SK-N-SH (cell line): ENCODE measurements at regions not wholly inside any gene's neighbourhood (a gene's known extent, or its start where the extent isn't known, plus 50 kb on each side); places are given as distances from the start of the nearest gene placed in this dataset.
"Not testable (repeated sequence)": the region's sequence is repeated elsewhere in the genome, so short reads cannot be mapped to it uniquely, and the experiment has no call there.

ENCODE experiments used
- CTCF ChIA-PET: fragments of 300-600, 350-600 bp; formaldehyde crosslinking; extraction: SDS; loops from one replicate; lab custom pipeline; 2021; lab: Yijun Ruan, JAX
- POLR2A ChIA-PET: fragments of 350-600 bp; sonication (Branson Sonifier 250); formaldehyde crosslinking; extraction: SDS; loops from one replicate; lab custom pipeline; 2020; ENCODE audit warnings: antibody characterized with exemption, inconsistent platforms; lab: Yijun Ruan, JAX
- DNase-seq: peaks from one replicate; pipeline ENCODE4 v3.0.0; 2012
- H2AFZ ChIP-seq: fragments of 200-600 bp; sonication (generic); 2 replicates; pipeline ENCODE4 v1.8.1; 2016; ENCODE audit warnings: antibody characterized with exemption, mild to moderate bottlenecking, low read depth
- H3F3A ChIP-seq: fragments of 200-600 bp; sonication (generic); replicated peaks from 2 replicates; pipeline ENCODE3; 2016; ENCODE audit warnings: antibody characterized with exemption, mild to moderate bottlenecking; ENCODE audit not compliant: insufficient read depth
- H3K27ac ChIP-seq, 2 experiments: fragments of 200-500 bp in 1 of 2; fragments of 200-600 bp in 1 of 2; sonication (Bioruptor generic) in 1 of 2; sonication (generic), shearing (Covaris generic) in 1 of 2; 2 replicates each; pipeline versions ENCODE4 v1.5.1 to v1.6.1; 2014 to 2016; ENCODE audit warnings: low read depth in 2 of 2, inconsistent platforms in 1 of 2, low read length in 1 of 2, mild to moderate bottlenecking in 1 of 2, mixed read lengths in 1 of 2
- H3K27me3 ChIP-seq: fragments of 200-600 bp; sonication (generic), shearing (Covaris generic); 2 replicates; pipeline ENCODE4 v1.6.1; 2016; ENCODE audit warnings: mixed run types; ENCODE audit not compliant: insufficient read depth
- H3K36me3 ChIP-seq, 2 experiments: fragments of 200-500 bp in 1 of 2; fragments of 200-600 bp in 1 of 2; sonication (Bioruptor generic) in 1 of 2; sonication (generic) in 1 of 2; replicated peaks in 1 of 2; 2 replicates each; pipeline versions ENCODE3 to v1.5.1; 2014 to 2016; ENCODE audit warnings: low read length in 1 of 2, mild to moderate bottlenecking in 1 of 2; ENCODE audit not compliant: insufficient read depth in 2 of 2, control insufficient read depth in 1 of 2
- H3K4me1 ChIP-seq, 2 experiments: fragments of 200-500 bp in 1 of 2; fragments of 200-600 bp in 1 of 2; sonication (Bioruptor generic) in 1 of 2; sonication (generic), shearing (Covaris generic) in 1 of 2; 2 replicates each; pipeline versions ENCODE4 v1.5.1 to v1.6.1; 2014 to 2016; ENCODE audit warnings: low read depth in 1 of 2, low read length in 1 of 2, mixed run types in 1 of 2; ENCODE audit not compliant: insufficient read depth in 2 of 2, control insufficient read depth in 1 of 2
- H3K4me2 ChIP-seq: fragments of 200-600 bp; sonication (generic), shearing (Covaris generic); 2 replicates; pipeline ENCODE4 v1.6.1; 2017; ENCODE audit warnings: mixed run types
- H3K4me3 ChIP-seq, 2 experiments: fragments of 200-500 bp in 1 of 2; fragments of 200-600 bp in 1 of 2; sonication (Bioruptor generic) in 1 of 2; sonication (generic), shearing (Covaris generic) in 1 of 2; 2 replicates each; pipeline versions ENCODE4 v1.5.1 to v1.8.1; 2014 to 2016; ENCODE audit warnings: low read depth in 2 of 2, inconsistent platforms in 1 of 2, low read length in 1 of 2, mild to moderate bottlenecking in 1 of 2, mixed read lengths in 1 of 2, moderate library complexity in 1 of 2
- H3K79me2 ChIP-seq: fragments of 200-600 bp; sonication (generic); 2 replicates; pipeline ENCODE4 v1.8.1; 2017; ENCODE audit warnings: mild to moderate bottlenecking; ENCODE audit not compliant: insufficient read depth
- H3K9ac ChIP-seq: fragments of 200-600 bp; sonication (generic); 2 replicates; pipeline ENCODE4 v1.6.1; 2017; ENCODE audit warnings: mixed run types
- H3K9me2 ChIP-seq: fragments of 200-600 bp; sonication (generic); 2 replicates; pipeline ENCODE4 v1.6.1; 2017; ENCODE audit warnings: mixed run types
- H3K9me3 ChIP-seq: fragments of 200-600 bp; sonication (generic); 2 replicates; pipeline ENCODE4 v1.6.1; 2017; ENCODE audit warnings: mixed run types, mild to moderate bottlenecking, moderate library complexity
- H4K20me1 ChIP-seq: fragments of 200-600 bp; sonication (generic); 2 replicates; pipeline ENCODE4 v1.6.1; 2017; ENCODE audit warnings: mild to moderate bottlenecking, mixed run types; ENCODE audit not compliant: insufficient read depth
- EP300 ChIP-seq, 2 experiments: IDR thresholded peaks; 2 replicates each; pipeline versions ENCODE4 v1.4.0 to v1.6.1; 2012; ENCODE audit warnings: borderline replicate concordance in 1 of 2, low read depth in 1 of 2, low read length in 1 of 2
- FOSL2 ChIP-seq: IDR thresholded peaks from 2 replicates; pipeline ENCODE4 v1.4.0; 2012; ENCODE audit warnings: low read depth, mild to moderate bottlenecking, moderate library complexity, borderline replicate concordance
- GABPA ChIP-seq: IDR thresholded peaks from 2 replicates; pipeline ENCODE4 v1.4.0; 2012; ENCODE audit warnings: low read depth, mild to moderate bottlenecking
- RXRA ChIP-seq: IDR thresholded peaks from 2 replicates; pipeline ENCODE4 v1.4.0; 2012; ENCODE audit warnings: low read depth, mild to moderate bottlenecking, borderline replicate concordance
- TCF12 ChIP-seq: IDR thresholded peaks from 2 replicates; pipeline ENCODE4 v1.4.0; 2012
- TEAD4 ChIP-seq: IDR thresholded peaks from 2 replicates; pipeline ENCODE4 v1.4.0; 2012; ENCODE audit warnings: mild to moderate bottlenecking, borderline replicate concordance; ENCODE audit not compliant: insufficient read depth
- WGBS: methylation state at CpG from one replicate; pipeline ENCODE4 v1.1.6; 2017; ENCODE audit warnings: low lambda C conversion rate; 5-methylcytosine and 5-hydroxymethylcytosine counted together
- TF ChIP-seq, protein P1 (sequence below): fragments of 200-600 bp; sonication (generic); IDR thresholded peaks from 2 replicates; pipeline ENCODE4 v1.6.1; 2017; ENCODE audit warnings: antibody characterized with exemption, mild to moderate bottlenecking, moderate library complexity

- H3F3A ChIP-seq = no peaks in the 10 kb centered on the region
- peaks cover 4% of the 10 kb centered on the region; the same call in 1 of the 2 replicates for H3K9me3 ChIP-seq
- H3K27ac ChIP-seq = no peak overlapping the region
- H4K20me1 ChIP-seq = no peaks in the 10 kb centered on the region
- H3K79me2 ChIP-seq = no peaks in the 10 kb centered on the region
- no peaks in the 10 kb centered on the region for H3K36me3 ChIP-seq
- ChIA-PET POLR2A (no interaction called here), CTCF (no interaction called here)
- WGBS = 0% methylated on average over 1 of the region's 1 CpG
- no peak overlapping the region for H2AFZ ChIP-seq
- no peak overlapping the region for H3K4me3 ChIP-seq
- H3K4me2 ChIP-seq = no peak overlapping the region
- no peak overlapping the region for H3K9ac ChIP-seq
- no peak for DNase-seq
- no peaks in the 10 kb centered on the region for H3K27me3 ChIP-seq
- H3K9me2 ChIP-seq = no peaks in the 10 kb centered on the region
- no peak for TF ChIP-seq EP300 (IDR thresholded peaks at IDR 0.05; ENCODE audit: borderline replicate concordance in 1 of 2, low read depth in 1 of 2, low read length in 1 of 2)
- TF ChIP-seq RXRA = no peak
- TF ChIP-seq TEAD4 = no peak
- no peak for TF ChIP-seq FOSL2
- TF ChIP-seq GABPA = no peak
- no peak for TF ChIP-seq TCF12
- H3K4me1 ChIP-seq = no peaks in the 10 kb centered on the region
These were observed 2641.1 kb upstream of the DEFB115 start for GRCh38 chr20:28616354-28616753.

DNA sequence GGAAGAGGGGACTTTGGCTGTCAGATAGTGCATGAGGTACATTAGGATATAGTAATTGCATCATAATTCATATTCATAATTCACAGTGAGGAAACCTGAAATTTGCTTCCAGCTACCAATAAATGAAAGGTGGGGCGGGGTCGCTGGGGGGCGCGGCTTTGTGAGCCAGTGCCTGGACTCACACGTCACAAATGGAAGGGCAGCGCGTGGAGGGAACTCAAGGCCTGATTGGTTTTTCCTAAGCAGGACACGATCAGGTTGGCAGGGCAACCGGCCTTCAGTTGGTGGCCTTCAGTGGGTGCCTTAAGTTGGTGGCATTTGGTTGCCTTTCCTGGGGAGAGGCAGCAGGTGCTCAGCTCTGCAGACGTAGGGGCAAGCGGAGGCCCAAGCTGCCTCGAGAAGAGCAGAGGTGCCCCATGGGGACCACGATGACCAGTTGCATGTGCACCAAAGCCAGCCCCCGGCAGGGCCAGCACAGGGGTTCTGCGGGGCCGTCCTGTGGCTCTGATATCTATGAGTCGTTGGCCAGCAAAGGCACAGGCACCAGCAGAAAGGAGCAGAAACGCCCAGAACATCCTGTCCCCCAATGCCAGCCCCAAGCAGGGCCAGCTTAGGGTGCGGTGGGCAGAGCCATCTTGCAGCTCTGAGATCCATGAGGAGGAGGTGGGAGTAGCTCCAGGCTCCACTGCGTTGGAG lies 2637.4 kb upstream of the DEFB115 start:
- CTCF ChIA-PET, DNase-seq, H3K4me3 ChIP-seq, H3K36me3 ChIP-seq, H3K9ac ChIP-seq, H3K9me2 ChIP-seq, H3K27ac ChIP-seq, H3K79me2 ChIP-seq, H3K4me2 ChIP-seq, H3F3A ChIP-seq, POLR2A ChIA-PET, H3K9me3 ChIP-seq, H4K20me1 ChIP-seq, H2AFZ ChIP-seq, H3K4me1 ChIP-seq, H3K27me3 ChIP-seq: not testable (repeated sequence)
- 17% methylated on average over 17 of the region's 20 CpGs for WGBS

GRCh38 chr20:28625112-28625511 lies 2632.4 kb upstream of the DEFB115 start:
- WGBS = 7% methylated on average over 2 of the region's 2 CpGs
- H3K79me2 ChIP-seq = not testable (repeated sequence)
- TF ChIP-seq, protein P1, sequence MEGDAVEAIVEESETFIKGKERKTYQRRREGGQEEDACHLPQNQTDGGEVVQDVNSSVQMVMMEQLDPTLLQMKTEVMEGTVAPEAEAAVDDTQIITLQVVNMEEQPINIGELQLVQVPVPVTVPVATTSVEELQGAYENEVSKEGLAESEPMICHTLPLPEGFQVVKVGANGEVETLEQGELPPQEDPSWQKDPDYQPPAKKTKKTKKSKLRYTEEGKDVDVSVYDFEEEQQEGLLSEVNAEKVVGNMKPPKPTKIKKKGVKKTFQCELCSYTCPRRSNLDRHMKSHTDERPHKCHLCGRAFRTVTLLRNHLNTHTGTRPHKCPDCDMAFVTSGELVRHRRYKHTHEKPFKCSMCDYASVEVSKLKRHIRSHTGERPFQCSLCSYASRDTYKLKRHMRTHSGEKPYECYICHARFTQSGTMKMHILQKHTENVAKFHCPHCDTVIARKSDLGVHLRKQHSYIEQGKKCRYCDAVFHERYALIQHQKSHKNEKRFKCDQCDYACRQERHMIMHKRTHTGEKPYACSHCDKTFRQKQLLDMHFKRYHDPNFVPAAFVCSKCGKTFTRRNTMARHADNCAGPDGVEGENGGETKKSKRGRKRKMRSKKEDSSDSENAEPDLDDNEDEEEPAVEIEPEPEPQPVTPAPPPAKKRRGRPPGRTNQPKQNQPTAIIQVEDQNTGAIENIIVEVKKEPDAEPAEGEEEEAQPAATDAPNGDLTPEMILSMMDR = peak; percentile 44
- TF ChIP-seq, all 33 proteins: peak for 1; not testable (repeated sequence) for 32
- H3K27ac ChIP-seq, H3K36me3 ChIP-seq, H3K9me2 ChIP-seq, H3K4me3 ChIP-seq, CTCF ChIA-PET, H2AFZ ChIP-seq, H3K4me2 ChIP-seq, POLR2A ChIA-PET, H3K9me3 ChIP-seq, DNase-seq, H3K27me3 ChIP-seq, H3K4me1 ChIP-seq, H3F3A ChIP-seq, H4K20me1 ChIP-seq, H3K9ac ChIP-seq: not testable (repeated sequence)

- H3K9me2 ChIP-seq, H3K27ac ChIP-seq, H2AFZ ChIP-seq, CTCF ChIA-PET, H3F3A ChIP-seq, H3K79me2 ChIP-seq, H3K27me3 ChIP-seq, H3K9ac ChIP-seq, H4K20me1 ChIP-seq, DNase-seq, H3K9me3 ChIP-seq, H3K4me3 ChIP-seq, H3K4me2 ChIP-seq, H3K4me1 ChIP-seq, POLR2A ChIA-PET, H3K36me3 ChIP-seq: not testable (repeated sequence)
- WGBS = 2% methylated on average over 2 of the region's 2 CpGs
These were observed 2616.6 kb upstream of the DEFB115 start for GRCh38 chr20:28640831-28641230.
